HEK293 (cell line): ENCODE measurements at regions not wholly inside any gene's neighbourhood (a gene's known extent, or its start where the extent isn't known, plus 50 kb on each side); places are given as distances from the start of the nearest gene placed in this dataset.

Experiments
- CTCF ChIA-PET: fragments of 350-600 bp; formaldehyde crosslinking; extraction: SDS; loops from one replicate; lab custom pipeline; 2021; ENCODE audit warnings: antibody characterized with exemption; lab: Yijun Ruan, JAX
- POLR2A ChIA-PET: fragments of 300-600 bp; formaldehyde crosslinking; extraction: SDS; loops from one replicate; lab custom pipeline; 2020; ENCODE audit warnings: antibody characterized with exemption, inconsistent platforms; lab: Yijun Ruan, JAX
- H3K27ac ChIP-seq: fragments of 200-500 bp; sonication (Bioruptor generic); 2 replicates; pipeline ENCODE4 v1.5.1; 2014; ENCODE audit warnings: low read depth, low read length, control low read depth, inconsistent platforms; ENCODE audit errors: extremely low read depth
- H3K36me3 ChIP-seq, 2 experiments: fragments of 200-500 bp in 1 of 2; sonication (Bioruptor generic) in 1 of 2; 1 replicate in 1 of 2; 2 replicates in 1 of 2; pipeline ENCODE4 v1.5.1; 2014 to 2017; ENCODE audit warnings: inconsistent platforms in 2 of 2, low read length in 2 of 2; ENCODE audit not compliant: control insufficient read depth in 2 of 2, insufficient read depth in 1 of 2
- H3K4me1 ChIP-seq: fragments of 200-500 bp; sonication (Bioruptor generic); 2 replicates; pipeline ENCODE4 v1.5.1; 2014; ENCODE audit warnings: mild to moderate bottlenecking, low read length, inconsistent platforms; ENCODE audit not compliant: control insufficient read depth, insufficient read depth
- H3K4me3 ChIP-seq: 2 replicates; pipeline ENCODE4 v1.5.1; 2011; ENCODE audit warnings: low read depth, mild to moderate bottlenecking, control low read depth, low read length, moderate library complexity
- H3K9me3 ChIP-seq: fragments of 200-500 bp; sonication (Bioruptor generic); 2 replicates; pipeline ENCODE4 v1.5.1; 2014; ENCODE audit warnings: low read depth, low read length, inconsistent platforms; ENCODE audit not compliant: control insufficient read depth, insufficient read depth
- GFI1B ChIP-seq: fragments of 450-650 bp; formaldehyde crosslinking; IDR thresholded peaks from 2 replicates; pipeline ENCODE4 v1.5.1; 2016; ENCODE audit warnings: missing biosample characterization, missing genetic modification characterization
- HOXD13 ChIP-seq: sonication (generic); formaldehyde crosslinking; IDR thresholded peaks from 2 replicates; pipeline ENCODE4 v1.8.0; 2022; ENCODE audit warnings: missing genetic modification reagents, borderline replicate concordance
- KLF16 ChIP-seq: fragments of 450-650 bp; formaldehyde crosslinking; IDR thresholded peaks from 2 replicates; pipeline ENCODE4 v1.5.1; 2017; ENCODE audit warnings: missing biosample characterization, missing genetic modification characterization
- OSR2 ChIP-seq: fragments of 450-650 bp; formaldehyde crosslinking; IDR thresholded peaks from 2 replicates; pipeline ENCODE4 v1.5.1; 2016; ENCODE audit warnings: missing biosample characterization, missing genetic modification characterization
- REST ChIP-seq: fragments of 450-650 bp; formaldehyde crosslinking; IDR thresholded peaks from 2 replicates; pipeline ENCODE4 v1.5.1; 2016; ENCODE audit warnings: missing biosample characterization, missing genetic modification characterization
- TSHZ1 ChIP-seq: fragments of 450-650 bp; formaldehyde crosslinking; IDR thresholded peaks from 2 replicates; pipeline ENCODE4 v1.5.1; 2016; ENCODE audit warnings: missing biosample characterization, missing genetic modification characterization, borderline replicate concordance
- ZBTB7A ChIP-seq: fragments of 450-650 bp; formaldehyde crosslinking; IDR thresholded peaks from 2 replicates; pipeline ENCODE4 v1.5.1; 2016; ENCODE audit warnings: low read depth, missing biosample characterization, missing genetic modification characterization
- ZFP41 ChIP-seq: fragments of 450-650 bp; formaldehyde crosslinking; IDR thresholded peaks from 2 replicates; pipeline ENCODE4 v1.5.1; 2016; ENCODE audit warnings: missing biosample characterization, missing genetic modification characterization, borderline replicate concordance
- ZNF23 ChIP-seq: fragments of 450-650 bp; formaldehyde crosslinking; IDR thresholded peaks from 2 replicates; pipeline ENCODE4 v1.5.1; 2016; ENCODE audit warnings: missing biosample characterization, missing genetic modification characterization, borderline replicate concordance
- ZNF280C ChIP-seq: fragments of 450-650 bp; formaldehyde crosslinking; IDR thresholded peaks from 2 replicates; pipeline ENCODE4 v1.5.1; 2016; ENCODE audit warnings: missing biosample characterization, missing genetic modification characterization
- ZNF302 ChIP-seq: fragments of 450-650 bp; formaldehyde crosslinking; IDR thresholded peaks from 2 replicates; pipeline ENCODE4 v1.5.1; 2016; ENCODE audit warnings: missing biosample characterization, missing genetic modification characterization, low read depth
- ZNF324 ChIP-seq: fragments of 450-650 bp; formaldehyde crosslinking; IDR thresholded peaks from 2 replicates; pipeline ENCODE4 v1.5.1; 2016; ENCODE audit warnings: missing biosample characterization, missing genetic modification characterization
- ZNF341 ChIP-seq: fragments of 450-650 bp; formaldehyde crosslinking; IDR thresholded peaks from 2 replicates; pipeline ENCODE4; 2016; ENCODE audit warnings: low read depth, missing biosample characterization, missing genetic modification characterization
- ZNF473 ChIP-seq: fragments of 450-650 bp; formaldehyde crosslinking; IDR thresholded peaks from 2 replicates; pipeline ENCODE4 v1.5.1; 2017; ENCODE audit warnings: missing biosample characterization, missing genetic modification characterization
- ZNF513 ChIP-seq: fragments of 450-650 bp; IDR thresholded peaks from 2 replicates; pipeline ENCODE4 v1.5.1; 2018; ENCODE audit warnings: missing biosample characterization, missing genetic modification characterization
- ZNF521 ChIP-seq: fragments of 450-650 bp; formaldehyde crosslinking; IDR thresholded peaks from 2 replicates; pipeline ENCODE4 v1.5.1; 2017; ENCODE audit warnings: missing biosample characterization, mild to moderate bottlenecking, missing genetic modification characterization
- ZNF549 ChIP-seq: fragments of 450-650 bp; IDR thresholded peaks from 2 replicates; pipeline ENCODE4 v1.5.1; 2018; ENCODE audit warnings: missing biosample characterization, missing genetic modification characterization, mild to moderate bottlenecking, inconsistent platforms, moderate library complexity
- ZNF561 ChIP-seq: fragments of 450-650 bp; IDR thresholded peaks from 2 replicates; pipeline ENCODE4 v1.5.1; 2018; ENCODE audit warnings: missing biosample characterization, missing genetic modification characterization, borderline replicate concordance
- ZNF571 ChIP-seq: fragments of 450-650 bp; formaldehyde crosslinking; IDR thresholded peaks from 2 replicates; pipeline ENCODE4 v1.5.0; 2017; ENCODE audit warnings: missing biosample characterization, missing genetic modification characterization
- ZNF623 ChIP-seq: fragments of 450-650 bp; formaldehyde crosslinking; IDR thresholded peaks from 2 replicates; pipeline ENCODE4 v1.5.1; 2016; ENCODE audit warnings: missing biosample characterization, missing genetic modification characterization
- ZNF791 ChIP-seq: fragments of 450-650 bp; formaldehyde crosslinking; IDR thresholded peaks from 2 replicates; pipeline ENCODE4 v1.5.1; 2016; ENCODE audit warnings: missing biosample characterization, missing genetic modification characterization

GRCh38 chr7:45983720-45984255 lies 62.7 kb upstream of the IGFBP3 start (continued):
- TF ChIP-seq ZNF302: no peak
- TF ChIP-seq ZFP41 (tag by site-specific recombination): no peak
- no peak for TF ChIP-seq KLF16

GRCh38 chr7:45982907-45983719 lies 62.0 kb upstream of the IGFBP3 start:
- TF ChIP-seq ZNF561 (tag by site-specific recombination) (no peak), ZNF571 (no peak), TSHZ1 (tag by site-specific recombination) (no peak), ZNF341 (no peak), ZNF513 (tag by site-specific recombination) (no peak), ZNF521 (tag by site-specific recombination) (no peak), ZBTB7A (no peak), ZNF23 (no peak), ZNF324 (tag by site-specific recombination) (no peak), ZNF623 (tag by site-specific recombination) (no peak), ZNF549 (tag by site-specific recombination) (no peak), OSR2 (tag by site-specific recombination) (no peak), GFI1B (no peak), HOXD13 (CRISPR knock-in tag) (no peak), ZNF791 (tag by site-specific recombination) (no peak), ZNF280C (tag by site-specific recombination) (no peak), REST (tag by site-specific recombination) (no peak), ZNF473 (tag by site-specific recombination) (no peak)
- POLR2A ChIA-PET: no interaction called here
- H3K27ac ChIP-seq: no peak overlapping the region
- no peaks in the 10 kb centered on the region for H3K36me3 ChIP-seq
- CTCF ChIA-PET: no interaction called here
- no peak overlapping the region for H3K4me3 ChIP-seq
- H3K4me1 ChIP-seq: no peaks in the 10 kb centered on the region
- H3K9me3 ChIP-seq: no peaks in the 10 kb centered on the region
